ENCODE measurements at regions not wholly inside any gene's neighbourhood (a gene's known extent, or its start where the extent isn't known, plus 50 kb on each side); places are given as distances from the start of the nearest gene placed in this dataset.

GRCh38 chrX:5640071-5640470 is 588.6 kb downstream of the NLGN4X start:
- Histone ChIP-seq H2BK5ac (ENCODE audit: low read depth, low read length, poor library complexity, severe bottlenecking) (no peak overlapping the region), H2AK5ac (ENCODE audit: low read depth, low read length) (no peak overlapping the region), H3K4me2 (ENCODE audit: low read depth, low read length) (no peak overlapping the region), H2BK15ac (ENCODE audit: low read depth, low read length) (no peak overlapping the region), H3K9me3 (ENCODE audit: control insufficient read depth, insufficient read depth, low read length) (peaks cover 10% of the 10 kb centered on the region), H3K4me1 (ENCODE audit: control insufficient read depth, insufficient read depth, low read length) (no peaks in the 10 kb centered on the region), H4K91ac (ENCODE audit: insufficient read depth, low read depth, low read length) (no peak overlapping the region), H3K9ac (ENCODE audit: low read depth, low read length) (no peak overlapping the region), H3K79me1 (ENCODE audit: low read depth in 1 of 2, low read length in 2 of 2) (no peaks in the 10 kb centered on the region), H3K36me3 (ENCODE audit: control insufficient read depth, insufficient read depth, low read length) (no peaks in the 10 kb centered on the region), H2BK120ac (ENCODE audit: low read depth, low read length) (no peak overlapping the region), H2BK20ac (ENCODE audit: low read depth, low read length) (no peak overlapping the region), H4K5ac (ENCODE audit: low read depth, low read length) (no peak overlapping the region), H4K20me1 (ENCODE audit: insufficient read depth, low read length) (no peaks in the 10 kb centered on the region), H3K18ac (ENCODE audit: low read depth, low read length) (no peak overlapping the region), H3K9me1 (ENCODE audit: insufficient read depth, low read length) (no peaks in the 10 kb centered on the region), H2AFZ (replicated peaks; ENCODE audit: low read length, poor library complexity) (no peak overlapping the region), H3K4ac (ENCODE audit: low read depth, low read length) (no peak overlapping the region), H3K14ac (replicated peaks; ENCODE audit: low read depth, low read length) (no peak overlapping the region), H3K56ac (ENCODE audit: extremely low read depth, insufficient read depth, low read length) (no peak overlapping the region), H2AK9ac (replicated peaks; ENCODE audit: low read depth, low read length, poor library complexity) (no peak overlapping the region), H3K27me3 (ENCODE audit: control insufficient read depth, insufficient read depth, low read length) (no peaks in the 10 kb centered on the region), H4K8ac (ENCODE audit: low read depth in 2 of 2, low read length in 2 of 2) (no peak overlapping the region), H3K27ac (ENCODE audit: insufficient read depth, low read length) (no peak overlapping the region), H3K23ac (ENCODE audit: low read depth, low read length) (no peak overlapping the region), H3K4me3 (ENCODE audit: insufficient read depth, low read depth, low read length) (no peak overlapping the region)
- ATAC-seq (ENCODE audit: low read depth) (no peak), DNase-seq (no peak)
- no CpG with 5 or more reads among the region's 4 CpGs for WGBS, 2 experiments (ENCODE audit: extremely low coverage in 2 of 2, insufficient read length in 1 of 2)
- BruUV-seq (replicated peaks) = no TSS peak
- in situ Hi-C loops (cut with MboI; ENCODE audit: low sequenced_read_pairs) (no loop called here), dilution Hi-C loops (cut with HindIII; ENCODE audit: low sequenced_read_pairs, unreplicated experiment) (no loop called here), intact Hi-C loops (cut with micrococcal nuclease) (no loop called here)
- ChIA-PET CTCF (no interaction called here), POLR2A (ENCODE audit: unreplicated experiment) (no interaction called here)
- TF ChIP-seq MAZ (IDR thresholded peaks at IDR 0.05; ENCODE audit: borderline replicate concordance, low read depth, low read length) (no peak), BHLHE40 (IDR thresholded peaks at IDR 0.05; ENCODE audit: low read depth, low read length) (no peak), CHD1 (IDR thresholded peaks at IDR 0.05; ENCODE audit: low read depth, low read length) (no peak), SMC3 (IDR thresholded peaks at IDR 0.05; ENCODE audit: low read depth, low read length) (no peak), RAD21 (IDR thresholded peaks at IDR 0.05; ENCODE audit: low read length) (no peak), RCOR1 (IDR thresholded peaks at IDR 0.05; ENCODE audit: insufficient replicate concordance, low read length) (no peak), MXI1 (IDR thresholded peaks at IDR 0.05; ENCODE audit: borderline replicate concordance, low read depth, low read length) (no peak), CTCF (conservative IDR thresholded peaks at IDR 0.05; ENCODE audit: low read depth, low read length) (no peak), NFE2L2 (IDR thresholded peaks at IDR 0.05; ENCODE audit: low read depth, low read length) (no peak), ELK1 (IDR thresholded peaks at IDR 0.05; ENCODE audit: borderline replicate concordance, low read depth, low read length) (no peak), CEBPB (IDR thresholded peaks at IDR 0.05; ENCODE audit: low read depth, low read length) (no peak), RFX5 (IDR thresholded peaks at IDR 0.05; ENCODE audit: low read depth, low read length) (no peak), MAFK (IDR thresholded peaks at IDR 0.05; ENCODE audit: low read depth, low read length) (no peak), POLR2A (IDR thresholded peaks at IDR 0.05; ENCODE audit: low read depth, low read length) (no peak), FOS (IDR thresholded peaks at IDR 0.05; ENCODE audit: low read depth, low read length) (no peak)
- TF ChIP-seq, protein P1, sequence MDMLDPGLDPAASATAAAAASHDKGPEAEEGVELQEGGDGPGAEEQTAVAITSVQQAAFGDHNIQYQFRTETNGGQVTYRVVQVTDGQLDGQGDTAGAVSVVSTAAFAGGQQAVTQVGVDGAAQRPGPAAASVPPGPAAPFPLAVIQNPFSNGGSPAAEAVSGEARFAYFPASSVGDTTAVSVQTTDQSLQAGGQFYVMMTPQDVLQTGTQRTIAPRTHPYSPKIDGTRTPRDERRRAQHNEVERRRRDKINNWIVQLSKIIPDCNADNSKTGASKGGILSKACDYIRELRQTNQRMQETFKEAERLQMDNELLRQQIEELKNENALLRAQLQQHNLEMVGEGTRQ (IDR thresholded peaks at IDR 0.05; ENCODE audit: low read depth, low read length) = no peak

Measured in IMR-90 (cell line).